CD14-positive monocyte (primary cell): ENCODE measurements at regions not wholly inside any gene's neighbourhood (a gene's known extent, or its start where the extent isn't known, plus 50 kb on each side); places are given as distances from the start of the nearest gene placed in this dataset.

Experiments
- DNase-seq, 3 donors: peaks; one replicate each; pipeline ENCODE4 v3.0.0-alpha.2; 2011 to 2022
- H2AFZ ChIP-seq: 2 replicates; pipeline ENCODE4 v1.6.0; 2012; ENCODE audit warnings: mild to moderate bottlenecking, low read depth, low read length, inconsistent platforms; ENCODE audit not compliant: insufficient read depth, poor library complexity, severe bottlenecking
- H3K27ac ChIP-seq, 2 donors: 1 replicate in 1 of 2; 2 replicates in 1 of 2; pipeline ENCODE4 v1.5.1; 2012 to 2013; ENCODE audit warnings: low read length in 2 of 2, control low read depth in 1 of 2, inconsistent platforms in 1 of 2, low read depth in 1 of 2, mild to moderate bottlenecking in 1 of 2
- H3K27me3 ChIP-seq, 2 donors: one replicate each; pipeline versions ENCODE4 v1.6.0 to v1.6.1; 2011 to 2013; ENCODE audit warnings: low read length in 2 of 2; ENCODE audit not compliant: control insufficient read depth in 2 of 2, insufficient read depth in 2 of 2
- H3K36me3 ChIP-seq, 2 donors: replicated peaks in 1 of 2; 1 replicate in 1 of 2; 2 replicates in 1 of 2; pipeline versions ENCODE4 v1.5.1 to v1.6.1; 2012 to 2013; ENCODE audit warnings: low read length in 2 of 2, control low read depth in 1 of 2, inconsistent platforms in 1 of 2, mild to moderate bottlenecking in 1 of 2; ENCODE audit not compliant: insufficient read depth in 2 of 2, control insufficient read depth in 1 of 2
- H3K4me1 ChIP-seq, 2 donors: 1 replicate in 1 of 2; 2 replicates in 1 of 2; pipeline versions ENCODE4 v1.5.1 to v1.6.1; 2012 to 2013; ENCODE audit warnings: low read length in 2 of 2, control low read depth in 1 of 2, inconsistent platforms in 1 of 2, mild to moderate bottlenecking in 1 of 2, moderate library complexity in 1 of 2; ENCODE audit not compliant: insufficient read depth in 2 of 2, control insufficient read depth in 1 of 2
- H3K4me2 ChIP-seq: replicated peaks from 2 replicates; pipeline ENCODE3; 2012; ENCODE audit warnings: low read length, moderate library complexity, mild to moderate bottlenecking; ENCODE audit not compliant: poor library complexity, severe bottlenecking; ENCODE audit errors: extremely low read depth
- H3K4me3 ChIP-seq, 3 experiments: fragments of 200-600 bp in 1 of 3; sonication (generic) in 1 of 3; replicated peaks in 1 of 3; 1 replicate in 2 of 3; 2 replicates in 1 of 3; pipeline ENCODE4 v1.5.1; 2011 to 2013; ENCODE audit warnings: low read length in 3 of 3, mild to moderate bottlenecking in 3 of 3, control low read depth in 2 of 3, low read depth in 2 of 3, inconsistent platforms in 1 of 3, moderate library complexity in 1 of 3
- H3K79me2 ChIP-seq: 2 replicates; pipeline ENCODE4 v1.6.0; 2012; ENCODE audit warnings: mild to moderate bottlenecking, control low read depth, inconsistent platforms, low read length, moderate library complexity; ENCODE audit not compliant: insufficient read depth
- H3K9ac ChIP-seq: 2 replicates; pipeline ENCODE4 v1.6.0; 2017; ENCODE audit warnings: low read length, mild to moderate bottlenecking; ENCODE audit not compliant: insufficient read depth, poor library complexity, severe bottlenecking
- H3K9me3 ChIP-seq, 2 donors: replicated peaks in 1 of 2; 1 replicate in 1 of 2; 2 replicates in 1 of 2; pipeline versions ENCODE4 v1.5.1 to v1.6.1; 2012 to 2013; ENCODE audit warnings: low read length in 2 of 2, control low read depth in 1 of 2; ENCODE audit not compliant: control insufficient read depth in 1 of 2, insufficient read depth in 1 of 2
- H4K20me1 ChIP-seq: 2 replicates; pipeline ENCODE4 v1.6.0; 2012; ENCODE audit warnings: mild to moderate bottlenecking, low read length, control low read depth, moderate library complexity; ENCODE audit not compliant: insufficient read depth
- H3K27ac Mint-ChIP-seq, 7 donors: one replicate each; pipeline ENCODE4 v1.8.0; 2020; ENCODE audit warnings: mild to moderate bottlenecking in 7 of 7, mixed read lengths in 7 of 7, moderate library complexity in 6 of 7, inconsistent platforms in 2 of 7
- H3K27me3 Mint-ChIP-seq, 3 donors: one replicate each; pipeline ENCODE4 v1.8.0; 2021 to 2022; ENCODE audit warnings: low read depth in 3 of 3, mild to moderate bottlenecking in 3 of 3, mixed read lengths in 3 of 3, moderate library complexity in 3 of 3, inconsistent platforms in 1 of 3
- H3K36me3 Mint-ChIP-seq, 2 donors: one replicate each; pipeline ENCODE4 v1.8.0; 2020; ENCODE audit warnings: mixed read lengths in 2 of 2, inconsistent platforms in 1 of 2, mild to moderate bottlenecking in 1 of 2
- H3K4me1 Mint-ChIP-seq: one replicate; pipeline ENCODE4 v1.8.0; 2020; ENCODE audit warnings: mild to moderate bottlenecking, mixed read lengths
- H3K4me3 Mint-ChIP-seq, 2 donors: one replicate each; pipeline ENCODE4 v1.8.0; 2020; ENCODE audit warnings: mild to moderate bottlenecking in 2 of 2, mixed read lengths in 2 of 2, moderate library complexity in 1 of 2
- H3K9me3 Mint-ChIP-seq, 7 donors: one replicate each; pipeline ENCODE4 v1.8.0; 2020 to 2022; ENCODE audit warnings: mixed read lengths in 7 of 7, mild to moderate bottlenecking in 6 of 7, moderate library complexity in 6 of 7, inconsistent platforms in 2 of 7
- CTCF ChIP-seq: fragments of 200-600 bp; IDR thresholded peaks from one replicate; pipeline ENCODE4 v1.8.0; 2022; ENCODE audit warnings: antibody characterized with exemption, mild to moderate bottlenecking
- WGBS: methylation state at CpG from one replicate; pipeline ENCODE4 v1.1.5; 2013; ENCODE audit warnings: missing lambda C conversion rate; ENCODE audit not compliant: insufficient coverage; 5-methylcytosine and 5-hydroxymethylcytosine counted together
- intact Hi-C, 2 donors: fragments of 100-400 bp; cut with micrococcal nuclease; formaldehyde crosslinking; loops; one replicate each; pipeline versions ENCODE4 v1.15.0 to v1.15.1; 2023

GRCh38 chr5:4206127-4206526 lies 610.5 kb downstream of the IRX1 start:
- WGBS: no CpG with 5 or more reads among the region's 1 CpG
- H3K27ac Mint-ChIP-seq: no peak overlapping the region
- no peaks in the 10 kb centered on the region for H3K36me3 Mint-ChIP-seq
- intact Hi-C loops: no loop called here
- H3K27me3 Mint-ChIP-seq: peaks cover 0 to 3% (median 0%) of the 10 kb centered on the region in 3 donors
- H4K20me1 ChIP-seq: no peaks in the 10 kb centered on the region
- peaks cover 0 to 6% of the 10 kb centered on the region in 2 donors for H3K9me3 ChIP-seq
- H3K4me1 ChIP-seq: no peaks in the 10 kb centered on the region
- no peak overlapping the region for H3K4me3 ChIP-seq
- peaks cover 8 to 20% (median 10%) of the 10 kb centered on the region in 7 donors for H3K9me3 Mint-ChIP-seq
- no peaks in the 10 kb centered on the region for H3K4me1 Mint-ChIP-seq
- no peaks in the 10 kb centered on the region for H3K79me2 ChIP-seq
- H3K36me3 ChIP-seq: no peaks in the 10 kb centered on the region
- no peak overlapping the region for H3K4me3 Mint-ChIP-seq
- no peak for DNase-seq
- no peak overlapping the region for H3K9ac ChIP-seq
- no peak overlapping the region for H3K27ac ChIP-seq
- H3K4me2 ChIP-seq: no peak overlapping the region
- H2AFZ ChIP-seq: no peak overlapping the region
- no peaks in the 10 kb centered on the region for H3K27me3 ChIP-seq
- TF ChIP-seq CTCF: no peak

DNA sequence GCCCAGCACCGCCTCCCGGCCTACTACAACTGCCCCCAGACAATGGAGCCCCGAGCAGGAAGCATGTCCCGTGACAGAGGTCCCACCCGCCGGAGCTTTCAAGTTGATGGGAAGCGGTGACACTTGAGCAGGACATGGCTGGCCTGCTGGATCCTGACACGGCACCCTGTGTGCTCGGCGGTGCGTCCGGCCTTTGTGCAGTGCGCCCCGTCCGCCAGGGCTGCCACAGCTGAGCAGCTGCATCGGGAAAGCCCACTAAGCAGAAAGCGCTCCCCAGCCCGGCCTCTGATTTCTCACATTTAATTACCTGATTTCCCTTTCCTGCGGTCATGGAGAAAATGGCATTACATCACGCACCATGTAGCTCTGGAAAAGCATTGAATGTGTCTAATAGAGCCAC lies 611.9 kb downstream of the IRX1 start:
- TF ChIP-seq CTCF: no peak
- H3K36me3 ChIP-seq: no peaks in the 10 kb centered on the region
- peaks cover 0 to 6% of the 10 kb centered on the region in 2 donors for H3K9me3 ChIP-seq
- H4K20me1 ChIP-seq: no peaks in the 10 kb centered on the region
- H3K27ac ChIP-seq: no peak overlapping the region
- H3K36me3 Mint-ChIP-seq: no peaks in the 10 kb centered on the region
- H3K4me3 ChIP-seq: no peak overlapping the region
- no peaks in the 10 kb centered on the region for H3K79me2 ChIP-seq
- H3K27ac Mint-ChIP-seq: no peak overlapping the region
- 96% methylated on average over 20 of the region's 20 CpGs for WGBS
- H3K9me3 Mint-ChIP-seq: peaks cover 6 to 21% (median 9%) of the 10 kb centered on the region in 7 donors
- H3K27me3 Mint-ChIP-seq: peaks cover 0 to 3% (median 2%) of the 10 kb centered on the region in 3 donors
- H3K4me1 ChIP-seq: no peaks in the 10 kb centered on the region
- intact Hi-C loops: no loop called here
- H3K27me3 ChIP-seq: no peaks in the 10 kb centered on the region
- H2AFZ ChIP-seq: no peak overlapping the region
- H3K9ac ChIP-seq: no peak overlapping the region
- H3K4me3 Mint-ChIP-seq: no peak overlapping the region
- no peak overlapping the region for H3K4me2 ChIP-seq
- no peak for DNase-seq
- no peaks in the 10 kb centered on the region for H3K4me1 Mint-ChIP-seq
